B cell (primary cell): ENCODE measurements at regions not wholly inside any gene's neighbourhood (a gene's known extent, or its start where the extent isn't known, plus 50 kb on each side); places are given as distances from the start of the nearest gene placed in this dataset.

Experiments used
- ATAC-seq: fragments of 200-7000 bp; cut with Tn5 transposase; one replicate; pipeline ENCODE4 v1.10.0; 2021; ENCODE audit warnings: low read depth, mild to moderate bottlenecking, moderate number of reproducible peaks, moderate library complexity
- CTCF ChIA-PET: fragments of 350-600 bp; sonication (Branson Sonifier 250); formaldehyde crosslinking; loops from one replicate; lab custom pipeline; 2021; ENCODE audit warnings: antibody characterized with exemption, inconsistent platforms; lab: Charles Lee
- POLR2A ChIA-PET: fragments of 350-600 bp; sonication (Branson Sonifier 250); formaldehyde crosslinking; loops from one replicate; lab custom pipeline; 2021; ENCODE audit warnings: antibody characterized with exemption; lab: Charles Lee
- DNase-seq: peaks from one replicate; pipeline ENCODE4 v3.0.0; 2013
- H2AFZ ChIP-seq: 2 replicates; pipeline ENCODE4 v1.6.1; 2012; ENCODE audit warnings: mild to moderate bottlenecking, low read depth, low read length; ENCODE audit not compliant: insufficient read depth, poor library complexity, severe bottlenecking
- H3K27ac ChIP-seq, 2 donors: 1 replicate in 1 of 2; 2 replicates in 1 of 2; pipeline ENCODE4 v1.5.1; 2012 to 2013; ENCODE audit warnings: low read length in 2 of 2, mild to moderate bottlenecking in 2 of 2, moderate library complexity in 1 of 2
- H3K27me3 ChIP-seq, 4 experiments: fragments of 200-600 bp in 1 of 4; sonication (generic) in 1 of 4; replicated peaks in 1 of 4; 1 replicate in 2 of 4; 2 replicates in 2 of 4; pipeline versions ENCODE4 v1.6.1 to v1.7.0; 2013 to 2016; ENCODE audit warnings: low read length in 3 of 4, mild to moderate bottlenecking in 2 of 4, mixed read lengths in 1 of 4, moderate library complexity in 1 of 4; ENCODE audit not compliant: insufficient read depth in 4 of 4, control insufficient read depth in 3 of 4; ENCODE audit errors: control extremely low read depth in 1 of 4
- H3K36me3 ChIP-seq, 2 experiments: replicated peaks in 1 of 2; 1 replicate in 1 of 2; 2 replicates in 1 of 2; pipeline versions ENCODE4 v1.6.1 to v1.7.1; 2013; ENCODE audit warnings: low read length in 1 of 2; ENCODE audit not compliant: insufficient read depth in 2 of 2, control insufficient read depth in 1 of 2; ENCODE audit errors: control extremely low read depth in 1 of 2, extremely low read depth in 1 of 2
- H3K4me1 ChIP-seq, 2 donors: fragments of 200-600 bp in 1 of 2; sonication (generic) in 1 of 2; 1 replicate in 1 of 2; 2 replicates in 1 of 2; pipeline versions ENCODE4 v1.5.1 to v1.6.1; 2013 to 2017; ENCODE audit warnings: low read length in 2 of 2; ENCODE audit not compliant: control insufficient read depth in 2 of 2, insufficient read depth in 2 of 2
- H3K4me2 ChIP-seq: replicated peaks from 2 replicates; pipeline ENCODE3; 2012; ENCODE audit warnings: mild to moderate bottlenecking, low read depth, low read length; ENCODE audit not compliant: poor library complexity, severe bottlenecking
- H3K4me3 ChIP-seq, 5 experiments: fragments of 200-600 bp in 1 of 5; sonication (generic) in 1 of 5; 1 replicate in 3 of 5; 2 replicates in 2 of 5; pipeline versions ENCODE4 v1.5.1 to v1.7.0; 2011 to 2016; ENCODE audit warnings: low read length in 4 of 5, mild to moderate bottlenecking in 4 of 5, low read depth in 2 of 5, control low read depth in 1 of 5, moderate library complexity in 1 of 5; ENCODE audit not compliant: insufficient read depth in 1 of 5; ENCODE audit errors: control extremely low read depth in 1 of 5, extremely low read depth in 1 of 5
- H3K79me2 ChIP-seq: fragments of 200-600 bp; sonication (generic); one replicate; pipeline ENCODE4 v1.6.0; 2016; ENCODE audit warnings: low read length; ENCODE audit not compliant: control insufficient read depth, insufficient read depth
- H3K9ac ChIP-seq: fragments of 200-600 bp; sonication (generic); 2 replicates; pipeline ENCODE4 v1.6.1; 2017; ENCODE audit warnings: mild to moderate bottlenecking, low read length, moderate library complexity
- H3K9me3 ChIP-seq, 3 donors: one replicate each; pipeline versions ENCODE4 v1.6.1 to v1.7.1; 2013; ENCODE audit warnings: low read length in 2 of 3; ENCODE audit not compliant: control insufficient read depth in 2 of 3, insufficient read depth in 1 of 3; ENCODE audit errors: control extremely low read depth in 1 of 3
- H4K20me1 ChIP-seq: 2 replicates; pipeline ENCODE4 v1.6.0; 2012; ENCODE audit warnings: mild to moderate bottlenecking, low read length; ENCODE audit not compliant: insufficient read depth, control insufficient read depth, poor library complexity, severe bottlenecking
- H3K27ac Mint-ChIP-seq: one replicate; pipeline ENCODE4 v1.8.0; 2021; ENCODE audit warnings: mixed read lengths
- H3K27me3 Mint-ChIP-seq: one replicate; pipeline ENCODE4 v1.8.0; 2021; ENCODE audit warnings: mixed read lengths
- H3K4me1 Mint-ChIP-seq: one replicate; pipeline ENCODE4 v1.8.0; 2021; ENCODE audit warnings: mixed read lengths
- H3K4me3 Mint-ChIP-seq: one replicate; pipeline ENCODE4 v1.8.0; 2021; ENCODE audit warnings: mixed read lengths
- H3K9me3 Mint-ChIP-seq: one replicate; pipeline ENCODE4 v1.8.0; 2022; ENCODE audit warnings: mixed read lengths; ENCODE audit not compliant: insufficient read depth
- EZH2 ChIP-seq: IDR thresholded peaks from 2 replicates; pipeline ENCODE4 v1.6.1; 2012; ENCODE audit warnings: borderline replicate concordance, low read depth, mild to moderate bottlenecking, moderate library complexity, low read length; ENCODE audit not compliant: insufficient read depth, poor library complexity, severe bottlenecking
- WGBS: methylation state at CpG from one replicate; pipeline ENCODE4 v1.1.5; 2013; ENCODE audit warnings: missing lambda C conversion rate; ENCODE audit not compliant: insufficient coverage; 5-methylcytosine and 5-hydroxymethylcytosine counted together
- intact Hi-C: fragments of 100-400 bp; cut with micrococcal nuclease; formaldehyde crosslinking; loops from one replicate; pipeline ENCODE4 v1.10.0; 2022
- TF ChIP-seq, protein P1 (sequence below): fragments of 200-600 bp; IDR thresholded peaks from one replicate; pipeline ENCODE4 v1.8.0; 2022; ENCODE audit warnings: antibody characterized with exemption, mild to moderate bottlenecking

DNA sequence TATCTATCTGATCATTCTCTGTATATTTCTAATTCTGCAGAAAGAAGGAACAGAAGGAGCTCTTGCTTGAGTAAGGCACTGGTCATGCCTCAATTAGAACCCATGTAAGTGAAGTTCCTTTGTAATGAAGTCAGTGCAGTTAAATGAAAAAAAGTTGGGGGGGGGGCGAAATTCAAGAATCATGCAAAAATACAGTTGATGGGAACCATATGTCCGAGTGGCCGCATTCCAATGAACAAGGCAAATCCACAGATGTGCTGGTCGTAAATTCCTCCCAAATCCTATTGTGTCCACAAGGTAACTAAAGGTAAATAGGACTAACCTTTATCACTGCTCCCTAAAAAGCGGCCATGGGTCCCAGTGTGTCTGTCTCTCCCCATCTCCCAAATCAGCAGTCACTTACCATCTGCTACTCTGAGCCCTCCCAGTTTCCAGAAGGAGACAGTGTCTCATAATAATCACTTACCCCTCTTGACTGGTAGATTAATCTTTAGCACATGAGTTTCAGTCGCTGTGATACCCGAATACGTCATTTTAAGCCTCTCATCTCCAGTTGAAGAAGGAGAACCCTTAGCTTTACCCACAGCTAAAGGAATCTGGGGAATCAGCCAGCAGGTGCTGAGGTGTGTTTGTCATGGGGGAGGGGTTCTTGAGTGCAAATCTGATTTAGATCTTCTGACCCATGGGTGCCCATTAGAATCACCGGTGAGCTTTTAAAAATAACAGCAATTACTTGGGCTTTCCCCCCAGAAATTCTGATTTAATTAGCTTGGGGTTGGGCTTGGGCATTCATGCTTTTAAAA, 56.3 kb upstream of the EPHB3 start:
- no peak overlapping the region for H2AFZ ChIP-seq
- no peaks in the 10 kb centered on the region for H4K20me1 ChIP-seq
- no peak overlapping the region for H3K9ac ChIP-seq
- no peak for DNase-seq
- H3K27ac ChIP-seq, result no peak overlapping the region
- intact Hi-C loops, result no loop called here
- no peak for ATAC-seq
- H3K79me2 ChIP-seq, result no peaks in the 10 kb centered on the region
- H3K9me3 Mint-ChIP-seq, result no peaks in the 10 kb centered on the region
- H3K27me3 ChIP-seq, result peaks cover 0 to 9% (median 0%) of the 10 kb centered on the region in 4 experiments
- 93% methylated on average over 4 of the region's 9 CpGs for WGBS
- H3K4me2 ChIP-seq, result no peak overlapping the region
- H3K36me3 ChIP-seq, result no peaks in the 10 kb centered on the region
- peaks cover 0 to 9% (median 6%) of the 10 kb centered on the region in 3 donors for H3K9me3 ChIP-seq
- no peaks in the 10 kb centered on the region for H3K4me1 ChIP-seq
- peaks cover 45% of the 10 kb centered on the region for H3K27me3 Mint-ChIP-seq
- no peaks in the 10 kb centered on the region for H3K4me1 Mint-ChIP-seq
- no peak overlapping the region for H3K4me3 ChIP-seq
- TF ChIP-seq EZH2, result no peak
- TF ChIP-seq, protein P1, sequence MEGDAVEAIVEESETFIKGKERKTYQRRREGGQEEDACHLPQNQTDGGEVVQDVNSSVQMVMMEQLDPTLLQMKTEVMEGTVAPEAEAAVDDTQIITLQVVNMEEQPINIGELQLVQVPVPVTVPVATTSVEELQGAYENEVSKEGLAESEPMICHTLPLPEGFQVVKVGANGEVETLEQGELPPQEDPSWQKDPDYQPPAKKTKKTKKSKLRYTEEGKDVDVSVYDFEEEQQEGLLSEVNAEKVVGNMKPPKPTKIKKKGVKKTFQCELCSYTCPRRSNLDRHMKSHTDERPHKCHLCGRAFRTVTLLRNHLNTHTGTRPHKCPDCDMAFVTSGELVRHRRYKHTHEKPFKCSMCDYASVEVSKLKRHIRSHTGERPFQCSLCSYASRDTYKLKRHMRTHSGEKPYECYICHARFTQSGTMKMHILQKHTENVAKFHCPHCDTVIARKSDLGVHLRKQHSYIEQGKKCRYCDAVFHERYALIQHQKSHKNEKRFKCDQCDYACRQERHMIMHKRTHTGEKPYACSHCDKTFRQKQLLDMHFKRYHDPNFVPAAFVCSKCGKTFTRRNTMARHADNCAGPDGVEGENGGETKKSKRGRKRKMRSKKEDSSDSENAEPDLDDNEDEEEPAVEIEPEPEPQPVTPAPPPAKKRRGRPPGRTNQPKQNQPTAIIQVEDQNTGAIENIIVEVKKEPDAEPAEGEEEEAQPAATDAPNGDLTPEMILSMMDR, result no peak
- H3K27ac Mint-ChIP-seq, result no peak overlapping the region
- CTCF ChIA-PET, result interaction anchor here (1.2 kb wide), 1 partner anchor 8 kb away, joined by 4 read pairs; no protein-coding TSS in a partner anchor
- no peak overlapping the region for H3K4me3 Mint-ChIP-seq
- POLR2A ChIA-PET, result no interaction called here

DNA sequence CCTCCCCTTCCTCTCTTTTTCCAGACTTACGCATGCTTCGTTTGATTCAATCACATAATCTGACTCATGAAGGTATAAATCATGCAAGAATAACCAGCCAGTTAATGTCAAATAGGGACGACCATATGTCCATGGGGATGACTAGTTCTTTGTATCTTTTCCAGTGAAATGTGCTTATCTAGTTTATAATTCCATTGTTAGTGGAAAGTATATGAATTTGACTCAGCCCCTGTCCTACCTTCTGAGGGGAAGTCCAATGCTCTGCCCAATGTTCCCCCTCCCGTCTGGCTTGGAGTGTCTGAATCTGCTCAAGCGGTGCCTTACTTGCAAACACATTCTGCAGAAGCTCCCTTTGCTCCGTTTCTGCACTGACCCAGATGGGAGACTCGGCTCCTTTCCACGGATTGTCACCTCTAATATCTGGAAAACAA, 55.0 kb upstream of the EPHB3 start:
- peaks cover 0 to 15% (median 0%) of the 10 kb centered on the region in 4 experiments for H3K27me3 ChIP-seq

More for the DNA sequence above, 55.0 kb upstream of the EPHB3 start:
- DNase-seq, result no peak
- H3K4me3 ChIP-seq, result no peak overlapping the region
- no peak overlapping the region for H3K4me2 ChIP-seq
- H4K20me1 ChIP-seq, result no peaks in the 10 kb centered on the region
- TF ChIP-seq EZH2, result no peak
- TF ChIP-seq, protein P1, result no peak
- H2AFZ ChIP-seq, result no peak overlapping the region
- Mint-ChIP-seq H3K27ac (no peak overlapping the region), H3K4me3 (no peak overlapping the region), H3K9me3 (no peaks in the 10 kb centered on the region), H3K27me3 (peaks cover 52% of the 10 kb centered on the region), H3K4me1 (no peaks in the 10 kb centered on the region)
- H3K27ac ChIP-seq, result no peak overlapping the region
- no peak overlapping the region for H3K9ac ChIP-seq
- peaks cover 0 to 6% (median 6%) of the 10 kb centered on the region in 3 donors for H3K9me3 ChIP-seq
- intact Hi-C loops, result no loop called here
- ATAC-seq, result no peak
- H3K36me3 ChIP-seq, result no peaks in the 10 kb centered on the region
- ChIA-PET POLR2A (no interaction called here), CTCF (no interaction called here)
- H3K4me1 ChIP-seq, result no peaks in the 10 kb centered on the region
- 86% methylated on average over 3 of the region's 8 CpGs for WGBS
- H3K79me2 ChIP-seq, result no peaks in the 10 kb centered on the region
